GM18867 (cell line): ENCODE measurements at regions not wholly inside any gene's neighbourhood (a gene's known extent, or its start where the extent isn't known, plus 50 kb on each side); places are given as distances from the start of the nearest gene placed in this dataset.
"Not testable (repeated sequence)": the region's sequence is repeated elsewhere in the genome, so short reads cannot be mapped to it uniquely, and the experiment has no call there.

Experiments
- ATAC-seq: cut with Tn5 transposase; IDR thresholded peaks from one replicate; pipeline ENCODE4 v1.9.1; 2021; ENCODE audit warnings: mild to moderate bottlenecking, moderate library complexity; ENCODE audit not compliant: unreplicated experiment

DNA sequence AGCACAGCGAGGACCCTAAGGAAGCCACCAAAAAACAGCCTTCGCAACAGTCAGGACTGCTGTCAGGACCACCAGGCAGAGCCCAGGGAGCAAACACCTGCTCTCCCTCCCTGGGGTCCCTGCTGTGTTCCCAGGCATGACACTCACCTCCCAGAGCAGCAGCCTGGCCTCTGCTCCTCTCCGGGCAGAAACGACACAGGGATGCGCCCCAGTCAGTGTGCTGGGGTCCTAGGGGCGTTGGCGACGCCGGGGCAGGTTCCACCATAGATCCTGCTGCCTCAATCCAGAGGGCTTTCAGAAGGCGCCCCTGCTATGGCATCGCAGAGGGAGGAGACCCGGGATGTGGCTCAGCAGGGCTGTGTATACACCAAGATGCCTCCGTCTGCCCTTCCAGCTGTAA is 169.7 kb upstream of the FOXD4L5 start:
- ATAC-seq, result not testable (repeated sequence)

DNA sequence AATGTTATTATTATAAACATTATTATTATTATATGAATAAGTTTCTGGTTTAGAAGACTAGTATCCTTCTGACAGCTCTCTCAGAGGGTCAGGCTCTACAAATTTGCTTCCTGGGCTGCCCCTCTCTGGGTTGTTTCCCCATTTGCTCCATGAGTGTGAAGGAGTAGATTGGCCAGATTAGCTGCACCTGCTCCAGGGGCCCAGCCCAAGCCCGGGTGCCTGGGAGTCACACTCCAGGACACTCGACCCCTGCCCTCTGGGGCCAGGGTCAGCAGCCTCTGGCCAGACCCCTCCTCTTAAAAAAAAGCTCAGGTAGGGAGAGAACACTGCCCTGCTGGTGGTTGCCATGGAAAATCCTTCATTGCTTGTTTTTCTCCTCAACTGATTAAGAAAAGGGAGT is 169.0 kb upstream of the FOXD4L5 start:
- not testable (repeated sequence) for ATAC-seq

DNA sequence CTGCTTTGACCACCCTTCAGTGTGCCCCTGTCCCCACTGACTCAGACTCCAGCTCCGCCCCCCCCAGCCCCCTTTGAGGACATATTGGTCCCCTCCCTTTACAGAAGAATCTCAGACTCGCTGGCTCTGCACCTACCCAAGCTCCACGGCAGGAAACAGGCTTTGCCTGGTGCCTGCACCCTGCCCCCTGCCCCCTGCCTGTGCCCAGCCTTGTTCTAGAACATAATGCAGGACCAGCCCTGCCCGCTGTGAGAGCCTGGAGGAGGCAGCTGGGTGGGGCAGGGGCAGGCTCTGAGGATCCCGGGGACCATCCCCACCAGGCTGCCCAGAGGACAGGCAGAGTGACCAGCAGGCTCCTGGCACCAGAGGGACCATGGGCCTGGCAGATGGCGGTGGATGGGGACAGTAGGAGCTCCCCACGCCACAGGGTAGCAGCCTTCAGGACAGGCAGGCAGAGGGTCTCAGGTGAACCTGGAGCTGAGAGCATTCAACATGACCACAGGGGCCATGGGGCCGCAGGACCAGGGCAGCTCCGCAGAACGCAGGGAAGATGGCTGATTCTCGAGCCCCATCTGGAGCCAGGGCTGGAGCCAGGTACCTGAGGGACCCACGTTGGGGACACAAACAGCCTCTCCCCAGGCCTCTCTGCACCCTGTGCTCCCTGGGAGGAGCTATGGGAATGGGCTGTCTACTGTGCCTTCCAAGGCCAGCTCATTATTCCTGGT is 165.0 kb upstream of the FOXD4L5 start:
- not testable (repeated sequence) for ATAC-seq

GRCh38 chr9:65449423-65449822 is 164.4 kb upstream of the FOXD4L5 start:
- no peak for ATAC-seq

- not testable (repeated sequence) for ATAC-seq
Measured at GRCh38 chr9:65447146-65447545, 162.1 kb upstream of the FOXD4L5 start.

DNA sequence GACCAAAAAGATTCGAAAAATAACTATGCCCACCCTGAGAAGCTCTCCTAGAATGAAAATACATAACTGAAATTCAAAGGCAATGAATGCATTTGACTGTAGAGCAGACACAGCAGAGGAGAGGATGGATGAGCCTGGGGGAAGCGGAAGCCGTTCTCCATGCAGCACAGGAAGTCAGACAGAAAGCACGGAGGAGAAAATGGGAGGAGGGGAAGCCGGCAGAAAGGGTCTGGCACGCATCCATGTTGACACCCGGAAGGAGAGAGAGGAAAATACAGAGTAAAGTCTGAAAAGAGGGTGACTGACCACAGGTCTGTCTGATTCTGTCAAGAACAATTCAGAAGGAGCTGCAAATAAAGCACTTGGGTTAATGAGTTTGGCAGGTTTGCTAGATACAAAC is 161.0 kb upstream of the FOXD4L5 start:
- not testable (repeated sequence) for ATAC-seq

DNA sequence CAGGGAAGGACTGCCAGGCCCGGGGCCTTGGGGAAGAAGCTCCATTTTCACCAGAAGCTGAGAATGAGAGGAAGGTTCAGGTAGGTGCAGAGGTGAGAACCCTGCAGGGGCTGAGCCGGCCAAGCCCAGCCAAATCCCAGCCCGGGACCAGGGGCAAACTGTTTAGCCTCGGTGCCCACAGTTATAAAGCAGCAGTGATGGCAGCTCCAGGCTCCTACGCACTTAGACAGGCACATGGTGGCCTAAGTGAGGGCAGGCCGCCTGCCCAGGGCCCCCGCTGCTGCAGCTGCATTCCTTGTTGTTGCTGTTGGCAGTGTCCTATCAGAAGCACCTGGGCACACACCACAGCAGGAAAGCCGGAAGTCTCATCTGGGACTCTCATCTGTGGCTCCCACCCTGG is 159.9 kb upstream of the FOXD4L5 start:
- no peak for ATAC-seq

- not testable (repeated sequence) for ATAC-seq
Measured at GRCh38 chr9:65442116-65442515, 157.1 kb upstream of the FOXD4L5 start.

GRCh38 chr9:65441324-65441920 is 156.4 kb upstream of the FOXD4L5 start:
- not testable (repeated sequence) for ATAC-seq

DNA sequence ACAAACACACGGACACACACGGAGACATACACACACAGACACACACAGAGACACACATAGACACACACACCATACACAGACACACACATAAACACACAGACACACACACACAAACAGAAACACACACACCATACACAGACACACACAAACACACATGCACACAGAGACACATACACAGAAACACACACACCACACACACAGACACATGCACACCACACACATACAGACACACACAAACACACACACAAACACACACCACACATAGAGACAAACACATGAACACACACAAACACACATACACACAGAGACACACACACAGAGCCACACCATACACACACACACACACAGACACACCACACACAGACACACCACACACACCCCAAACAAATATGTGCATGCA is 152.7 kb upstream of the FOXD4L5 start:
- ATAC-seq, result no peak

DNA sequence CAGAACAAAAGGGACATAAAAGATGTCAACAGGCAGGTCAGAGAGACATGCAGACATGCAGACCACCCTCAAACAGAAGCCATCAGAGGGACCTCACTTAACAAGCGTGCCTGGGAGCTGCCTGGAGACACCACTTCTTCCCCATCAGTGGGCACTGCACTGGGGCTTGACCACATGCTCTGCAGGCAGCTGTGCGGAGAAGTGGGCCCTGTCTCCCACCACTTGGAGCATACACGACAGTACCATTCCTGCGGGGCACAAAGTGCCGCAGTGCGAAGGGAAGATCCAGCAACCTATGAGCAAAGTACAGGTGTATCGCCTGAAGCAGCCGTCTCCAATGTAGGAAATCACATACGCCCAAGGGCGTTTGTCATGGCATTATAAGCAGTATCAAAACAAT is 150.5 kb upstream of the FOXD4L5 start:
- no peak for ATAC-seq

DNA sequence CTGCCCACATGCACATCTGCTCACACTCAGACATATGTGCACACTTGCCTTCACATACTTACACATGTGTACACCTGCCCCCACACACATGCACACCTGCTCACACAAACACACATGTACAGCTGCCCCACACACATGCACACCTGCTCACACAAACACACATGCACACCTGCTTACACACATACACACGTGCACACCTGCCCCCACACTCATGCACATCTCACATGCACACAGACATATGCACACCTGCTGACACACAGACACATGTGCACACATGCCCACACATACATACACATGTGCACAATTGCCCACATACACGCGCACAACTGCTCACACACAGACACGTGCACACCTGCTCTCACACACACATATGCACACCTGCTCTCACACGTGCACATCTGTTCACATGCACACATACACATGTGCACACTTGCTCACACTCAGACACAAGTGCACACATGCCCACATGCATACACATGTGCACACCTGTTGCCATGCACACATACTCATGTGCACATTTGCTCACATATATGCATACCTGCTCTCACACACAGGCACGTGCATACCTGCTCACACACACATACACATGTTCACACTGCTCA is 147.8 kb upstream of the FOXD4L5 start:
- ATAC-seq, result no peak

DNA sequence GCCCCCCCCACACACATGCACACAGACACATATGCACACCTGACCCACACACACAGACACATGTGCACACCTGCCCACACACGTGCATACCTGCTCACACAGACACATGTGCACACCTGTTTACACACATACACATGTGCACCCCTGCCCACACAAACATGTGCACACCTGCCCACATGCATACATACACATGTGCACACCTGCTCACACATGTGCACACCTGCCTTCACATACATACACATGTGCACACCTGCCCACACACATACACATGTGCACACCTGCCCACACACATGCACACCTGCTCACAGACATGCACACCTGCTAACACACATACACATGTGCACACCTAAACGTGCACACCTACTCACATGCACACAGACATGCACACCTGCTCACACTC is 147.0 kb upstream of the FOXD4L5 start:
- ATAC-seq, result no peak

GRCh38 chr9:65430221-65430620 is 145.2 kb upstream of the FOXD4L5 start:
- ATAC-seq, result no peak

DNA sequence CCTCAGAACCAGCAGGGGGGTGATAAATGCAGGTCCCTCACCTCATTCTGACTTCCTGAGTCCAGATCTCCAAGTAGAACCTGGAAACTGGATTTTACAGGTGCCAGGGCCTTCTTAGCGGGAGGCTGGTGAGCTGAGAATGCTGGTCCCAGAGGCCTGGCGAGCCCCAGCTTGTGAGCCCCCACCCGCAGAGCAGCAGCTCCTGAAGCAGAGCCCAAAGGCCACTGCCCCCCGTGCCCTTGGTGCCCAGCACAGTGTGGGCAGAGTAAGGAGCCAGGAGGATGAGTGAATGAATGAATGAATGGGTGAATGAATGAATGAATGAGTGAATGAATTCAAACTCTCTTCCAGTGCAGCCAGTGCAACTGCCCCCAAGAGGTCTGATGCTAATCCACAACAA is 142.4 kb upstream of the FOXD4L5 start:
- not testable (repeated sequence) for ATAC-seq

- ATAC-seq, result not testable (repeated sequence)
Measured at GRCh38 chr9:65426813-65427212, 141.8 kb upstream of the FOXD4L5 start.

GRCh38 chr9:65426231-65426630 is 141.2 kb upstream of the FOXD4L5 start:
- ATAC-seq, result no peak

DNA sequence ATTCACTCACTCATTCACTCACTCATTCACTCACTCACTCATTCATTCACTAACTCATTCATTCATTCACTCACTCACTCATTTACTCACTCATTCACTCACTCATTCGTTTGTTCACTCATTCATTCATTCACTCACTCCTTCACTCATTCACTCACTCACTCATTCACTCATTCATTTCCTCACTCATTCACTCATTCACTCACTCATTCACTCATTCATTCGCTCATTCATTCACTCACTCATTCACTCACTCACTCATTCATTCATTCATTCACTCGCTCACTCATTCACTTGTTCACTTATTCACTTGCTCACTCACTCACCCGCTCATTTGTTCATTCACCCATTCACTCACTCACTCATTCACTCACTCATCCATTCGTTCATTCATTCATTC is 140.2 kb upstream of the FOXD4L5 start:
- ATAC-seq, result not testable (repeated sequence)

DNA sequence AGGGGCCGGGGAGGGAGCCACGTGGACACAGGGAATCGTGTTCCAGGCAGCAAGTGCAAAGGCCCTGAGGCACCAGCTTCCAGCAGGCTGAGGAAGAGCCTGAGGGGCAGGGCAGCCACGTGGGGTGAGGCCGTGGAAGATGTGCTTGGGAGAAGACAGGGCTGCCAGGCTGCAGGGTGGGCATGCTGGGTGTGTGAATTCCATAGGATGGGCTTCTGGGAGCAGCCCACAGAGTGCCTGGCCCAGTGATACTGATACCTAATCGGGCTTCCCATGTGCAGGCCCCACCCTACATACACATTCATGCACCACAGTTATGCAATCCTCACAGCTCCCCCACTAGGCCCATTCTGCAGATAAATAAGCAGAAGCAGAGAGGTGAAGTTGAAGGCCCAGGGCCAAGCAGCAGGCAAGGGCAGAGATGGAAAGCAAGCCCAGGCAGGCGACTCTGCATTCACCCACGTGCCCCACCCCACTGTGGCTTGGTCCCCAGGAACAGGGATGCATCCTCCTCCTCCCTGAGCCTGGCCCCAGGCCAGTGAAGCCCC is 139.5 kb upstream of the FOXD4L5 start:
- not testable (repeated sequence) for ATAC-seq

DNA sequence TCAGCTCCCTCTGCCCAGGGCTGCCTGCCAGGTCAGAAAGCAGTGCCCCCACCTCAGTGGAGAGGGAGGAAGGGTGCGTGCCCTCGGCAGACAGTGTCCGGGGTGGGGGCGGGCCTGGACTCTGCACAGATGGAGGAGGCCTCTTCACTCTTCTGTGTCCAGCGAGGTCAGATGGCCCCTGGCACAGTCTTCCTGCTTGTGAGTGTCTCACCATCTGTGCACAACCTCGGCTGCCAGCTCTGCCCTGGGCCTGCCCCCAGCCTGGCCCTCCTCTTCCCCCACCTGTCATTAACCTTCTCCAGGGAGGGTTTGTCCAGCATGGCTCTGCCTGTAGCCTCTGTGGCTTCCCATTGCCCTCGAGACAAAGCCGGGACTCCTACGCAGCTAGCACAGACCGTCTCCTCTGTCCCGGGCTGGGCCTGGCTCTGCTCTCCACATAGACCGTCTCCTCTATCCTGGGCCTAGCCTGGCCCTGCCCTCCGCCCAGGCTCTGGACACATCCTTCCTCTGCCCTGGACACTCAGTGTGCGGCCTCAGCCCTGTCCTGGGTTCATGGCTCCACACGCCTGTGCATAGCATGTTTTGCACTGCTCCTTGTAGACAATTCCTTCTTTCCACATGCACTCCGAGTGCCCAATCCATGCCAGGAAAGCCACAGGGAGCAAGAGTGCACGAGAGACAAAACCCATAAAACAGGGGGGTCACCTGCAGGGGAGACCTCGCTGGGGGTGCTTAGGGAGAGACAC is 138.9 kb upstream of the FOXD4L5 start:
- not testable (repeated sequence) for ATAC-seq
